B cell (primary cell): ENCODE measurements at regions not wholly inside any gene's neighbourhood (a gene's known extent, or its start where the extent isn't known, plus 50 kb on each side); places are given as distances from the start of the nearest gene placed in this dataset.

Experiments
- ATAC-seq: fragments of 200-7000 bp; cut with Tn5 transposase; one replicate; pipeline ENCODE4 v1.10.0; 2021; ENCODE audit warnings: low read depth, mild to moderate bottlenecking, moderate number of reproducible peaks, moderate library complexity
- CTCF ChIA-PET: fragments of 350-600 bp; sonication (Branson Sonifier 250); formaldehyde crosslinking; loops from one replicate; lab custom pipeline; 2021; ENCODE audit warnings: antibody characterized with exemption, inconsistent platforms; lab: Charles Lee
- POLR2A ChIA-PET: fragments of 350-600 bp; sonication (Branson Sonifier 250); formaldehyde crosslinking; loops from one replicate; lab custom pipeline; 2021; ENCODE audit warnings: antibody characterized with exemption; lab: Charles Lee
- DNase-seq: peaks from one replicate; pipeline ENCODE4 v3.0.0; 2013
- H2AFZ ChIP-seq: 2 replicates; pipeline ENCODE4 v1.6.1; 2012; ENCODE audit warnings: mild to moderate bottlenecking, low read depth, low read length; ENCODE audit not compliant: insufficient read depth, poor library complexity, severe bottlenecking
- H3K27ac ChIP-seq, 2 donors: 1 replicate in 1 of 2; 2 replicates in 1 of 2; pipeline ENCODE4 v1.5.1; 2012 to 2013; ENCODE audit warnings: low read length in 2 of 2, mild to moderate bottlenecking in 2 of 2, moderate library complexity in 1 of 2
- H3K27me3 ChIP-seq, 4 experiments: fragments of 200-600 bp in 1 of 4; sonication (generic) in 1 of 4; replicated peaks in 1 of 4; 1 replicate in 2 of 4; 2 replicates in 2 of 4; pipeline versions ENCODE4 v1.6.1 to v1.7.0; 2013 to 2016; ENCODE audit warnings: low read length in 3 of 4, mild to moderate bottlenecking in 2 of 4, mixed read lengths in 1 of 4, moderate library complexity in 1 of 4; ENCODE audit not compliant: insufficient read depth in 4 of 4, control insufficient read depth in 3 of 4; ENCODE audit errors: control extremely low read depth in 1 of 4
- H3K36me3 ChIP-seq, 2 experiments: replicated peaks in 1 of 2; 1 replicate in 1 of 2; 2 replicates in 1 of 2; pipeline versions ENCODE4 v1.6.1 to v1.7.1; 2013; ENCODE audit warnings: low read length in 1 of 2; ENCODE audit not compliant: insufficient read depth in 2 of 2, control insufficient read depth in 1 of 2; ENCODE audit errors: control extremely low read depth in 1 of 2, extremely low read depth in 1 of 2
- H3K4me1 ChIP-seq, 2 donors: fragments of 200-600 bp in 1 of 2; sonication (generic) in 1 of 2; 1 replicate in 1 of 2; 2 replicates in 1 of 2; pipeline versions ENCODE4 v1.5.1 to v1.6.1; 2013 to 2017; ENCODE audit warnings: low read length in 2 of 2; ENCODE audit not compliant: control insufficient read depth in 2 of 2, insufficient read depth in 2 of 2
- H3K4me2 ChIP-seq: replicated peaks from 2 replicates; pipeline ENCODE3; 2012; ENCODE audit warnings: mild to moderate bottlenecking, low read depth, low read length; ENCODE audit not compliant: poor library complexity, severe bottlenecking
- H3K4me3 ChIP-seq, 5 experiments: fragments of 200-600 bp in 1 of 5; sonication (generic) in 1 of 5; 1 replicate in 3 of 5; 2 replicates in 2 of 5; pipeline versions ENCODE4 v1.5.1 to v1.7.0; 2011 to 2016; ENCODE audit warnings: low read length in 4 of 5, mild to moderate bottlenecking in 4 of 5, low read depth in 2 of 5, control low read depth in 1 of 5, moderate library complexity in 1 of 5; ENCODE audit not compliant: insufficient read depth in 1 of 5; ENCODE audit errors: control extremely low read depth in 1 of 5, extremely low read depth in 1 of 5
- H3K79me2 ChIP-seq: fragments of 200-600 bp; sonication (generic); one replicate; pipeline ENCODE4 v1.6.0; 2016; ENCODE audit warnings: low read length; ENCODE audit not compliant: control insufficient read depth, insufficient read depth
- H3K9ac ChIP-seq: fragments of 200-600 bp; sonication (generic); 2 replicates; pipeline ENCODE4 v1.6.1; 2017; ENCODE audit warnings: mild to moderate bottlenecking, low read length, moderate library complexity
- H3K9me3 ChIP-seq, 3 donors: one replicate each; pipeline versions ENCODE4 v1.6.1 to v1.7.1; 2013; ENCODE audit warnings: low read length in 2 of 3; ENCODE audit not compliant: control insufficient read depth in 2 of 3, insufficient read depth in 1 of 3; ENCODE audit errors: control extremely low read depth in 1 of 3
- H4K20me1 ChIP-seq: 2 replicates; pipeline ENCODE4 v1.6.0; 2012; ENCODE audit warnings: mild to moderate bottlenecking, low read length; ENCODE audit not compliant: insufficient read depth, control insufficient read depth, poor library complexity, severe bottlenecking
- H3K27ac Mint-ChIP-seq: one replicate; pipeline ENCODE4 v1.8.0; 2021; ENCODE audit warnings: mixed read lengths
- H3K27me3 Mint-ChIP-seq: one replicate; pipeline ENCODE4 v1.8.0; 2021; ENCODE audit warnings: mixed read lengths
- H3K4me1 Mint-ChIP-seq: one replicate; pipeline ENCODE4 v1.8.0; 2021; ENCODE audit warnings: mixed read lengths
- H3K4me3 Mint-ChIP-seq: one replicate; pipeline ENCODE4 v1.8.0; 2021; ENCODE audit warnings: mixed read lengths
- H3K9me3 Mint-ChIP-seq: one replicate; pipeline ENCODE4 v1.8.0; 2022; ENCODE audit warnings: mixed read lengths; ENCODE audit not compliant: insufficient read depth
- EZH2 ChIP-seq: IDR thresholded peaks from 2 replicates; pipeline ENCODE4 v1.6.1; 2012; ENCODE audit warnings: borderline replicate concordance, low read depth, mild to moderate bottlenecking, moderate library complexity, low read length; ENCODE audit not compliant: insufficient read depth, poor library complexity, severe bottlenecking
- WGBS: methylation state at CpG from one replicate; pipeline ENCODE4 v1.1.5; 2013; ENCODE audit warnings: missing lambda C conversion rate; ENCODE audit not compliant: insufficient coverage; 5-methylcytosine and 5-hydroxymethylcytosine counted together
- intact Hi-C: fragments of 100-400 bp; cut with micrococcal nuclease; formaldehyde crosslinking; loops from one replicate; pipeline ENCODE4 v1.10.0; 2022
- TF ChIP-seq, protein P1 (sequence below): fragments of 200-600 bp; IDR thresholded peaks from one replicate; pipeline ENCODE4 v1.8.0; 2022; ENCODE audit warnings: antibody characterized with exemption, mild to moderate bottlenecking

DNA sequence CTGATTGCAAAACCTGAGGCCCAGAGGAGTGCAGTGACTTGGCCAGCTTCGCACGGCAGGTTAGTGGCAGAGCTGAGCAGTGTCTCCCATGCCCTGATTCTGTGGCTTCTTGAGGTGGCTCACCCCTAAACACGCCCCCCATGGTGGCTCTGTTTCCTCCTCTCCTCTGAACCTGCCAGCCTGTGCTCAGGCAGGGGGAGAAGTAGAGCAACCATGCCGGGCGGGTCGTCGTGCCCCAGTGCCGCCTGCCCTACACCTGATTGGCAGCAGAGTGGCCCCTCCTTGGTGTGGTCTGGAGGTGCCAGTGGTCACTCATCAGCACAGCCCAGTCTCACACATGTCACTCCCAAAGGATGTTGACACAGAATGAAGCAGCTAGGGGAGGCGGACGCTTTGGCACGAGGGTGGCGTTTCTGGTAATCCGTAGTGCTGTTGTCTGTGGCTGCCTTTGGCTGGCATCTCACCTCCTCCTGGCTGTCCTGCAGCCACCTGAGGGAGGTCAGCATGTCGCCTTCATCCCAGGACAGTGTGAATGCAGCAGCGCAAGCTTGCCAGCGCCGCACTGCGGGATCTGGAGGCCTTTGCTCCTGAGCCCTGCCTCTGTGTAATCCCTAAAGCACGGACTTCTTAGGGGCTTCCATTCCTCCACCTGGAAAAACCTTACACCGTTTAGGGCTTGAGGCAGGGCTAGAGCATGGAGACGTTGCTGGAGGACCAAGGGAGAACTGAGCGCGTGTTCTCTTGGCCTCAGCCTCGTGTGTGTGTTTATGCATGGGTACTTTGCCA lies 294.7 kb downstream of the SEC14L1 start:
- H3K9me3 ChIP-seq = no peaks in the 10 kb centered on the region
- H3K79me2 ChIP-seq = peaks cover 85% of the 10 kb centered on the region
- peaks cover 0 to 3% of the 10 kb centered on the region in 2 experiments for H3K36me3 ChIP-seq
- no peaks in the 10 kb centered on the region for H3K9me3 Mint-ChIP-seq
- DNase-seq = no peak
- 88% methylated on average over 17 of the region's 24 CpGs for WGBS
- H3K27me3 Mint-ChIP-seq = no peaks in the 10 kb centered on the region
- no peak overlapping the region for H2AFZ ChIP-seq
- no peak overlapping the region for H3K9ac ChIP-seq
- peak overlapping the region; percentile 64 for H3K4me2 ChIP-seq
- POLR2A ChIA-PET = interaction anchor here (1.1 to 10.8 kb wide), 4 partner anchors 10 to 33 kb away, joined by 3 to 147 read pairs (median 16); no protein-coding TSS in a partner anchor
- no peaks in the 10 kb centered on the region for H3K27me3 ChIP-seq
- CTCF ChIA-PET = interaction anchor here (2.4 to 27.0 kb wide), 2 partner anchors 25 to 60 kb away, joined by 8 to 699 read pairs; no protein-coding TSS in a partner anchor
- H3K4me3 ChIP-seq = no peak overlapping the region
- no peaks in the 10 kb centered on the region for H4K20me1 ChIP-seq
- peaks cover 86% of the 10 kb centered on the region for H3K4me1 Mint-ChIP-seq
- no peak for TF ChIP-seq EZH2
- TF ChIP-seq, protein P1, sequence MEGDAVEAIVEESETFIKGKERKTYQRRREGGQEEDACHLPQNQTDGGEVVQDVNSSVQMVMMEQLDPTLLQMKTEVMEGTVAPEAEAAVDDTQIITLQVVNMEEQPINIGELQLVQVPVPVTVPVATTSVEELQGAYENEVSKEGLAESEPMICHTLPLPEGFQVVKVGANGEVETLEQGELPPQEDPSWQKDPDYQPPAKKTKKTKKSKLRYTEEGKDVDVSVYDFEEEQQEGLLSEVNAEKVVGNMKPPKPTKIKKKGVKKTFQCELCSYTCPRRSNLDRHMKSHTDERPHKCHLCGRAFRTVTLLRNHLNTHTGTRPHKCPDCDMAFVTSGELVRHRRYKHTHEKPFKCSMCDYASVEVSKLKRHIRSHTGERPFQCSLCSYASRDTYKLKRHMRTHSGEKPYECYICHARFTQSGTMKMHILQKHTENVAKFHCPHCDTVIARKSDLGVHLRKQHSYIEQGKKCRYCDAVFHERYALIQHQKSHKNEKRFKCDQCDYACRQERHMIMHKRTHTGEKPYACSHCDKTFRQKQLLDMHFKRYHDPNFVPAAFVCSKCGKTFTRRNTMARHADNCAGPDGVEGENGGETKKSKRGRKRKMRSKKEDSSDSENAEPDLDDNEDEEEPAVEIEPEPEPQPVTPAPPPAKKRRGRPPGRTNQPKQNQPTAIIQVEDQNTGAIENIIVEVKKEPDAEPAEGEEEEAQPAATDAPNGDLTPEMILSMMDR = no peak
- H3K27ac Mint-ChIP-seq = peak overlapping the region; percentile 79
- H3K4me3 Mint-ChIP-seq = peak overlapping the region; percentile 59
- peaks cover 100% of the 10 kb centered on the region in 2 donors for H3K4me1 ChIP-seq
- intact Hi-C loops = no loop called here
- peak overlapping the region in 1 of 2 donors; percentile 96 for H3K27ac ChIP-seq
- no peak for ATAC-seq

DNA sequence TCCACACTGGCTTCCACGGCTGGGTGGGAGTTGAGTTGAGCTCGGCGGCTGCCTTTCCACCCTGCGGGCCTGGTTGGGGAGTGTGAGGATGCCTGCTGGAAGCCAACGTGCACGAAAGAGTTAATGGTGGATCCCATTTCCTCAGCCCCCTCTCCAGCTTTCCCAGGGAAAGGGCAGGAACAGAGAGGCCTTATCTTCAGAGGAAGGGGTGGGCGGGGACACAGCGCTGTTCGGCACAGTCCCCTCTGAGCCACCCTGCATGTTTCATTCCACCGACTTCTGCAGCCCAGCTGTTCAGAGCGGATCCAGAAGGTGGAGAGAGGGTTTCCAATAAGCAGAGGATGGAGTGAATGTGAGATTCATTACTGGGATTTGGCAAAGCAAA lies 295.3 kb downstream of the SEC14L1 start:
- Histone ChIP-seq H3K9ac (no peak overlapping the region), H3K79me2 (peaks cover 80% of the 10 kb centered on the region), H3K4me3 (no peak overlapping the region), H3K27ac (peak overlapping the region in 1 of 2 donors; percentile 96), H4K20me1 (no peaks in the 10 kb centered on the region), H3K36me3 (peaks cover 0 to 3% of the 10 kb centered on the region in 2 experiments), H3K9me3 (no peaks in the 10 kb centered on the region), H3K4me2 (peak overlapping the region; percentile 64), H3K27me3 (no peaks in the 10 kb centered on the region), H2AFZ (no peak overlapping the region), H3K4me1 (peaks cover 100% of the 10 kb centered on the region in 2 donors)
- no peak for TF ChIP-seq EZH2
- TF ChIP-seq, protein P1 = no peak
- Mint-ChIP-seq H3K4me3 (peak overlapping the region; percentile 59), H3K9me3 (no peaks in the 10 kb centered on the region), H3K27me3 (no peaks in the 10 kb centered on the region), H3K27ac (peak overlapping the region; percentile 79), H3K4me1 (peaks cover 86% of the 10 kb centered on the region)
- DNase-seq (no peak), ATAC-seq (no peak)
- intact Hi-C loops = no loop called here
- POLR2A ChIA-PET = interaction anchor here (0.7 to 10.8 kb wide), 4 partner anchors 9 to 30 kb away, joined by 3 to 147 read pairs (median 14); no protein-coding TSS in a partner anchor
- 77% methylated on average over 8 of the region's 11 CpGs for WGBS
- CTCF ChIA-PET = interaction anchor here (2.4 to 27.0 kb wide), 3 partner anchors 7 to 59 kb away, joined by 8 to 699 read pairs (median 117); no protein-coding TSS in a partner anchor
